HUES6 (cell line): ENCODE measurements at regions not wholly inside any gene's neighbourhood (a gene's known extent, or its start where the extent isn't known, plus 50 kb on each side); places are given as distances from the start of the nearest gene placed in this dataset.

Experiments used
- H3K27ac ChIP-seq: 2 replicates; pipeline ENCODE4 v1.7.0; 2013; ENCODE audit warnings: low read depth, mild to moderate bottlenecking, low read length, inconsistent platforms
- H3K27me3 ChIP-seq: 2 replicates; pipeline ENCODE4 v1.6.1; 2013; ENCODE audit warnings: low read length; ENCODE audit not compliant: control insufficient read depth, insufficient read depth
- H3K36me3 ChIP-seq: 2 replicates; pipeline ENCODE4 v1.6.1; 2013; ENCODE audit warnings: low read length; ENCODE audit not compliant: control insufficient read depth, insufficient read depth
- H3K4me1 ChIP-seq: 2 replicates; pipeline ENCODE4 v1.6.1; 2013; ENCODE audit warnings: low read length; ENCODE audit not compliant: control insufficient read depth, insufficient read depth
- H3K4me3 ChIP-seq: 2 replicates; pipeline ENCODE4 v1.5.1; 2013; ENCODE audit warnings: low read depth, low read length
- H3K9ac ChIP-seq: one replicate; pipeline ENCODE4 v1.6.1; 2013; ENCODE audit warnings: mild to moderate bottlenecking, low read length
- H3K9me3 ChIP-seq: 2 replicates; pipeline ENCODE4 v1.6.1; 2013; ENCODE audit warnings: low read depth, low read length; ENCODE audit not compliant: control insufficient read depth, insufficient read depth

- Histone ChIP-seq H3K27ac (no peak overlapping the region), H3K27me3 (no peaks in the 10 kb centered on the region), H3K9me3 (0 out of 2 replicates have a peak, but pooled peaks cover 7% of the 10 kb centered on the region), H3K36me3 (no peaks in the 10 kb centered on the region), H3K4me3 (no peak overlapping the region), H3K9ac (no peak overlapping the region), H3K4me1 (no peaks in the 10 kb centered on the region)
Observed at GRCh38 chr7:16999541-17000267, 117.9 kb upstream of the AGR3 start.

DNA sequence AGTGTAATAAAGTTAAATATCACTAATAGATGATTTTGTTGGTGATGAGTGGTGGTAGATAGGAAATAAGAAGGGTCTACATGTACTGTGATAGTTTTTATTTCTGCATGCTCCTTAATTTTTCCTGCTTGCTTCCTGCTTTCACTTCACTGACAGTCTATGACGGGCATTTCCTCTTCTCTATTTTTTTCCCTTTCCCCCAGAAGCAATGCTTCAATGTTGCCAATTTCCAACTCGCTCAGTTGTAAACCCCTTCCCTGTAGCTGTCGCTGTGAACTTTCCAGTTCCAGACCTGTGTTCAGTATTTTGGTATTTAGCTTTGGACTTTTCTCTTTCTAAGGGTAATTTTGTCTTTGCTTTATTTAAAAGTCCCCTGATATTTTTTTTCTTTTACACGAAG, 123.5 kb upstream of the AGR3 start:
- Histone ChIP-seq H3K4me3 (no peak overlapping the region), H3K9ac (no peak overlapping the region), H3K27ac (no peak overlapping the region; the same call in 1 of the 2 replicates), H3K27me3 (no peaks in the 10 kb centered on the region), H3K4me1 (no peaks in the 10 kb centered on the region), H3K36me3 (no peaks in the 10 kb centered on the region), H3K9me3 (0 out of 2 replicates have a peak, but pooled peaks cover 2% of the 10 kb centered on the region)

DNA sequence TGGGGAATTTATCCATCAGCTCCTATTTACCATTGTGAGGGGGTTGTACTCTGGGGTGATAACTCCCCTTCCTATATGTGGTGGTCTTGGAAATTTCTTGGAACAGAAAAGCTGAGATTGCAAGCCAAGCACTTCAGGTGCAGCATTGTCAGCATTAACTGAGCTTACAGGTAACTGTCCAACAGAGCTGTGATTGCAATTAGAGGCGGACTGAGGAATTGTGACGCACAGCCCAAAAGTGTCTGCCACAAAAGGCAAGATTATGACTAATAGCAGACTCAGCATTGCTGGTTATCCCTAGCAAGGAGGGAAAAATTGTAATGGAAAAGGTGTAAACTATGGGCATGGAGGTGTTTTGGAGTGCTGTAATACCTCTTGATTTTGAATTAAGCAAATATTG, 126.1 kb upstream of the AGR3 start:
- Histone ChIP-seq H3K4me3 (no peak overlapping the region), H3K4me1 (no peaks in the 10 kb centered on the region), H3K27me3 (no peaks in the 10 kb centered on the region), H3K27ac (no peak overlapping the region), H3K9me3 (0 out of 2 replicates have a peak, but pooled peaks cover 2% of the 10 kb centered on the region), H3K36me3 (no peaks in the 10 kb centered on the region), H3K9ac (no peak overlapping the region)

DNA sequence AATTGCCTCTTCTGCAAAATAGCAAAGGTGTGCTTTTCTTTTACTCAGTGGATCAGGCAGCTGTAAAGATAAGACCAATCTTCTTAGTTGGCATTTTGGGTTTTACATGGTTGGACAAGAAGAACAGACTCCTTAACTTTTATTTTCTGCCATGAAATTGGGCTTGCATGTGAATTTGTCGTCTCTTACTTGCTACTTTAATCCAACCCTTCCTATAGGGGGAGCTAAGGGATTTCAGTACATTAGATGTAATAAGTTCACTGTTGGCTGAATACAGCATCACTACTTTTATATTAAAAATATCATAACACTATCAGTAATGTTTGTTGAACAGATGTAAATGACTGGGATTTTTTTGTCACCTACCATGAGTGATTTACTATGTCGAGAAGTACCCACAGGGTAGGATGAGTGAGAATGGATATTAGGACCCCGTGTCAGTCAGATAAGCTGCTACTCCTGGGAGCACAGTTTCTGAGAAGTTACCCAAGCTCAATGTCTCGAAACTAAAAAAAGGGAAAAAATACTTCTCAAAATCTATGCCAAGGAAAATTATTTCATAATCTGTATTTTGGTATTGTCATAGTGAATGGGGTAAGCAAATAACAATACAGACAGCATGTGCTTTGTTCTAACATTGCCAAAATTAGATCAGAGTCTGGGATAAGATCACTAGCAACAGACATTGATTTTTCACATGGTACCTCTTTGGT, 127.4 kb upstream of the AGR3 start:
- no peak overlapping the region for H3K9ac ChIP-seq
- no peaks in the 10 kb centered on the region for H3K4me1 ChIP-seq
- H3K36me3 ChIP-seq = no peaks in the 10 kb centered on the region
- H3K27ac ChIP-seq = no peak overlapping the region
- no peak overlapping the region for H3K4me3 ChIP-seq
- no peaks in the 10 kb centered on the region for H3K27me3 ChIP-seq
- H3K9me3 ChIP-seq = no peaks in the 10 kb centered on the region

GRCh38 chr7:17009933-17010332, 128.2 kb upstream of the AGR3 start:
- no peak overlapping the region for H3K27ac ChIP-seq
- H3K27me3 ChIP-seq = no peaks in the 10 kb centered on the region
- no peaks in the 10 kb centered on the region for H3K9me3 ChIP-seq
- H3K9ac ChIP-seq = no peak overlapping the region
- H3K4me3 ChIP-seq = no peak overlapping the region
- H3K4me1 ChIP-seq = no peaks in the 10 kb centered on the region
- H3K36me3 ChIP-seq = no peaks in the 10 kb centered on the region

DNA sequence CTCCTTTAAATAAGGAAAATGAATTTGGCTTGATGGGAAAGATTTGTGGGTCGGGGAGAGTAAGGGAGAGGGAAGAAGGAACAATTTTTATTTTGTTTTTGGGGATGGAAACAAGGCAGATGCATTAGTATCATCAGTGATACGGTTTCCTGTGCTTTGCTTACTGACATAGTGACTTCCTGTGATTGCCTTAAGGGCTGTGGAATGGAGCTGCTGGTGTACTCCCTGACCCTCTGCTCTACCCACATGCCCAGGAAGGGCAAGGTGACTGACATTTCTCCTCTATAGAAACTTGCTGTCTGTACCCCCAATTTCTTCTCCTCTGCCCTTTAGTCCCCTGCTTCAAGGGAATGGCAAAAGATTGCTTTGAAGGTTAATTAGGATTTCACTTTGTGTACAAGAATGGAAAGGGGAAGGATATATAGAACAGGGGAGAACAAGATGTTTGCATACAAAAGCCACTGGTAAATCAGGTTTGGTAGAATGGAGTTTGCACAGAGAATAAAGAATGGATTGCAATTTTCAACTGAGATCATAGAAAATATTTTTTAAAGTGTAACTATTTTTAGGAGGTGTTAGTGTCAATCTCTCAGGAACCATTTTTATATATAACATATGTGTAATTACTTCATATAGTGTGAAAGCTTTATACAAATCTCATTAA, 129.0 kb upstream of the AGR3 start:
- Histone ChIP-seq H3K27me3 (no peaks in the 10 kb centered on the region), H3K27ac (no peak overlapping the region), H3K36me3 (no peaks in the 10 kb centered on the region), H3K9me3 (no peaks in the 10 kb centered on the region), H3K4me1 (no peaks in the 10 kb centered on the region), H3K4me3 (no peak overlapping the region), H3K9ac (no peak overlapping the region)

DNA sequence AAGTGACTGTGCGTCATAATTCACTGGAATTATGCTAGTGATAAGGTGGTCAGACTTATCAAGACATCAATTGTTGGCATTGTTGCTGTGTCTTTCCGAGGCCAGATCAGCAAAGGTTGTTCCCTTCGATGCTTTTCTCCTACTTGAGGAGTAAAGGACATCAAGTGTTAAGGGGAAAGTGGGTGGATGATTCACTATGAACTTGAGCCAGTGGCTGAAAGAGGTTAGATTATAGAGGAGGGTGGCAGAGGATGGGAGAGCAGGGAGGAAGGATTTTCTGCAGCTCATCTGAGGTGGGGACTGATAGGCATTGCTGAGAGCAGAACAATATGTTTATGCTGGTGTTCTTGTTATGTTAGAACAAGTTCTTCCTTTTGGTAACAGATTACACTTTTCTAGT, 131.4 kb upstream of the AGR3 start:
- Histone ChIP-seq H3K4me3 (no peak overlapping the region), H3K27me3 (no peaks in the 10 kb centered on the region), H3K9me3 (no peaks in the 10 kb centered on the region), H3K4me1 (no peaks in the 10 kb centered on the region), H3K36me3 (no peaks in the 10 kb centered on the region), H3K9ac (no peak overlapping the region), H3K27ac (no peak overlapping the region)

DNA sequence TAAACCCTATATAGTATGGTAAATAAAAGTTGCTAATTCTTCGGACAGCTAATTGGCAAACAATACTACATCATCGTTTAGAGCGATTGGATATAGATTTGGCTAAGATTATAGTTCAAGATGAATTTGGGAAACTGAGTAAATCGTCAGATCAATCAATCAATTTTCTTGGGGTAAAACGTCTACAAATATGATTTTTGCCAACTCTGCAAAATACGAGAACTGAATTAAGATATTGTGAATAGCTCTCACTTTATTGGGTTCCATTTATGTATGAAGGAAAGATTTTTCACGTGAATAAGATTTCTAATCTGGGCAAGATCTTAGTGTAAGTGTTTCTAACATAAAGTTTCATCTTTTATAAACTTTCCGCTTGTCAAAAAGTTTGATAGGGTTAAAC, 132.9 kb upstream of the AGR3 start:
- Histone ChIP-seq H3K36me3 (no peaks in the 10 kb centered on the region), H3K27ac (no peak overlapping the region), H3K4me3 (no peak overlapping the region), H3K9me3 (no peaks in the 10 kb centered on the region), H3K27me3 (no peaks in the 10 kb centered on the region), H3K9ac (no peak overlapping the region), H3K4me1 (no peaks in the 10 kb centered on the region)

DNA sequence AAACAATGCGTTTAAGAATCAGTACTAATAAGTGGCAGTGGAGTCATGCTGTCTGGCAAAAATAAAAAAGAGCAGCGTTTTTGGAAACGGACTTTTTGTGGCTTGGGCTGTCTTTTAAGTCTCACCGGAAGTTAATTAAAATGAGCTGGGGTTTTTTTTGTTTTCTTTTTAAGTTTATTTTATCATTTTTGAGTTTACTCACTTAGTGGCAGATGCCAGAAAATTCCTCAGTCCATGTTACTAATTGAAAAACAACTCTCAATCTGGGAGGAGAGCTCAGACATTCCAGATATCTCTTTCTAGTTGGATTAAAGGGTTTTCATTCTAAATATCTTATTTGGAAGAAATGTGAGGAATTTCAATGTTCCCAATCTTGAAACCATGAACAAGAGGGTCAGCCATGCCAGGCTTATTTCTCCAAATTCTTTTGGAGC, 133.8 kb upstream of the AGR3 start:
- Histone ChIP-seq H3K27ac (no peak overlapping the region), H3K4me3 (no peak overlapping the region), H3K9ac (no peak overlapping the region), H3K4me1 (no peaks in the 10 kb centered on the region), H3K27me3 (no peaks in the 10 kb centered on the region), H3K9me3 (no peaks in the 10 kb centered on the region), H3K36me3 (no peaks in the 10 kb centered on the region)

DNA sequence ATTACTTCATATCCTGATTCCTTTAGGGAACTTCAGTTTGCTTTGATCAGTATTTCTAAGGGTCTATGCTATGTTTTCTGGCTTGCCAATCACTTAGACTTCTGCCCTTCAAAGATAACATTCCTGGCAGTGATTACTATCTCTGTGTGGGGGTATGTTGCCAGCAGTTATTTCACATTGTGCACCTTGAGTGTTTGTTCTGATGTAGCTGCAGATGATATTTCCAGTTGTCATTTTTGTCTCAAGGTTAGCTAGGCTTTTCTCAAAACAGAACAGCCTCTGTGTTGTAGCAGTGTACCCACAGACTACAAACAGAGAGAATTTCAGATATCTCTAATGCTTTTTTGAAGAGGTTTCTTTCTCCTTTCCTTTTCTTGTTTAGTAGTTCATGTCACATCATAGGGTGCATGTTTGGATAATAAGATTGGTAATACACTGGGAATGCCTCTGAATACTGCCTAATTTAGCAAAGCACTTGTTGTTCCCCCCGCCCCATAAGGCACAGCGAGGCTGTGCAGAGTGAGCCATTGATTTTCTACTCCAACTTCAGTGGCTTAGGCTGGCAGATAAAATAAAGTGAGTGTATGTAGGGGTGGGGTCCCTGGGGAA, 134.7 kb upstream of the AGR3 start:
- no peak overlapping the region for H3K9ac ChIP-seq
- H3K36me3 ChIP-seq = no peaks in the 10 kb centered on the region
- no peaks in the 10 kb centered on the region for H3K27me3 ChIP-seq
- no peak overlapping the region for H3K4me3 ChIP-seq
- H3K4me1 ChIP-seq = no peaks in the 10 kb centered on the region
- H3K9me3 ChIP-seq = no peaks in the 10 kb centered on the region
- no peak overlapping the region for H3K27ac ChIP-seq

DNA sequence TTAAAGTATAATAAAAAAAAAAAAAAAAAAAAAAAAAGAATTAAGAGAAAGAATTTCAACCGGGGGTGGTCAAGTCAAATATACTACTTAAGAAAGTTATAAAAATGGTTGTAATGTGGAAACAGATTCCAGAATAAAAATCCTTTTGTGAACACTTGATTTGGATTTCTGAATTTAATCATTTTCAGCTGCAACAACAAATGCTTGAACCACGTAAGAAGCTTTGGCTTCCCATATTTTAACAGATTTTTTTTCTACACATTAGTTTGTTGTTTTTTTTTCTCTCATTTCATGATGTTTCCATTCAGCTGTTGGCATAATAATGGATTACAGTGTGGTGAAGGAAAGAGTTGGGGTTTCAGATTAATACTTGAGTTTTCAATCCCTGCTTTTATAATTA, 137.3 kb upstream of the AGR3 start:
- Histone ChIP-seq H3K9me3 (no peaks in the 10 kb centered on the region), H3K27ac (no peak overlapping the region), H3K4me3 (no peak overlapping the region), H3K9ac (no peak overlapping the region), H3K27me3 (no peaks in the 10 kb centered on the region), H3K4me1 (no peaks in the 10 kb centered on the region), H3K36me3 (no peaks in the 10 kb centered on the region)
